ENCODE measurements at regions not wholly inside any gene's neighbourhood (a gene's known extent, or its start where the extent isn't known, plus 50 kb on each side); places are given as distances from the start of the nearest gene placed in this dataset.

GRCh38 chr6:81694855-81695254 is 57.6 kb downstream of the TENT5A start:
- no peak for TF ChIP-seq TAF1 (IDR thresholded peaks at IDR 0.05; ENCODE audit: borderline replicate concordance, insufficient read depth, low read length)
- no peak for TF ChIP-seq POLR2AphosphoS5 (IDR thresholded peaks at IDR 0.05; ENCODE audit: low read depth, low read length)
- no peak for TF ChIP-seq FOXP2 (optimal IDR thresholded peaks at IDR 0.05; ENCODE audit: borderline replicate concordance, extremely low read depth, extremely low read length, insufficient read depth)
- TF ChIP-seq REST (IDR thresholded peaks at IDR 0.05; ENCODE audit: insufficient read depth in 1 of 2, low read depth in 2 of 2, low read length in 2 of 2): no peak
- TF ChIP-seq SIN3A (IDR thresholded peaks at IDR 0.05; ENCODE audit: borderline replicate concordance, insufficient read depth, low read length): no peak

Measured in PFSK-1 (cell line).